ENCODE measurements at regions not wholly inside any gene's neighbourhood (a gene's known extent, or its start where the extent isn't known, plus 50 kb on each side); places are given as distances from the start of the nearest gene placed in this dataset.

GRCh38 chr3:177683586-177683985 lies 486.3 kb upstream of the TBL1XR1 start:
- Histone ChIP-seq H3K9me3 (ENCODE audit: insufficient read depth, low read depth) (no peaks in the 10 kb centered on the region; the same call in 1 of the 2 replicates), H3F3A (ENCODE audit: insufficient read depth, low read depth) (no peaks in the 10 kb centered on the region), H3K27me3 (ENCODE audit: insufficient read depth, low read depth) (no peaks in the 10 kb centered on the region), H4K20me1 (ENCODE audit: insufficient read depth) (no peaks in the 10 kb centered on the region), H3K9me2 (ENCODE audit: insufficient read depth) (no peaks in the 10 kb centered on the region), H3K4me3 (no peak overlapping the region), H3K4me1 (replicated peaks; ENCODE audit: insufficient read depth) (no peaks in the 10 kb centered on the region), H2AFZ (no peak overlapping the region), H3K79me2 (ENCODE audit: low read depth) (no peaks in the 10 kb centered on the region), H3K4me2 (no peak overlapping the region), H3K36me3 (ENCODE audit: low read depth) (no peaks in the 10 kb centered on the region), H3K27ac (no peak overlapping the region)
- no peak for TF ChIP-seq CTCF (conservative IDR thresholded peaks at IDR 0.05)
- TF ChIP-seq EZH2 (IDR thresholded peaks at IDR 0.05; ENCODE audit: low read depth), result no peak
- POLR2A ChIA-PET (ENCODE audit: unreplicated experiment), result no interaction called here
- intact Hi-C loops (cut with micrococcal nuclease; ENCODE audit: unreplicated experiment), result no loop called here
- CTCF ChIA-PET, result no interaction called here
- BruUV-seq (replicated peaks), result no TSS peak
- DNase-seq, result no peak

GRCh38 chr3:177686671-177687070 lies 489.4 kb upstream of the TBL1XR1 start:
- POLR2A ChIA-PET (ENCODE audit: unreplicated experiment), result no interaction called here
- BruUV-seq (replicated peaks), result no TSS peak
- intact Hi-C loops (cut with micrococcal nuclease; ENCODE audit: unreplicated experiment), result no loop called here

GRCh38 chr3:177687291-177687690 lies 490.0 kb upstream of the TBL1XR1 start:
- H3K4me1 ChIP-seq (replicated peaks; ENCODE audit: insufficient read depth), result no peaks in the 10 kb centered on the region
- no TSS peak for BruUV-seq (replicated peaks)
- H3K27me3 ChIP-seq (ENCODE audit: insufficient read depth, low read depth), result no peaks in the 10 kb centered on the region
- no peak overlapping the region for H3K4me2 ChIP-seq
- DNase-seq, result no peak
- H3K9me3 ChIP-seq (ENCODE audit: insufficient read depth, low read depth), result no peaks in the 10 kb centered on the region; the same call in 1 of the 2 replicates
- no peak for TF ChIP-seq CTCF (conservative IDR thresholded peaks at IDR 0.05)
- no peak for TF ChIP-seq EZH2 (IDR thresholded peaks at IDR 0.05; ENCODE audit: low read depth)
- no peak overlapping the region for H2AFZ ChIP-seq
- H3K27ac ChIP-seq, result no peak overlapping the region
- ChIA-PET CTCF (no interaction called here), POLR2A (ENCODE audit: unreplicated experiment) (no interaction called here)
- intact Hi-C loops (cut with micrococcal nuclease; ENCODE audit: unreplicated experiment), result no loop called here
- no peak overlapping the region for H3K4me3 ChIP-seq
- H3F3A ChIP-seq (ENCODE audit: insufficient read depth, low read depth), result no peaks in the 10 kb centered on the region
- H3K79me2 ChIP-seq (ENCODE audit: low read depth), result no peaks in the 10 kb centered on the region
- no peaks in the 10 kb centered on the region for H3K36me3 ChIP-seq (ENCODE audit: low read depth)
- H3K9me2 ChIP-seq (ENCODE audit: insufficient read depth), result no peaks in the 10 kb centered on the region
- no peaks in the 10 kb centered on the region for H4K20me1 ChIP-seq (ENCODE audit: insufficient read depth)

More at GRCh38 chr3:177686671-177687070, 489.4 kb upstream of the TBL1XR1 start:
- Histone ChIP-seq H3K4me1 (replicated peaks; ENCODE audit: insufficient read depth) (no peaks in the 10 kb centered on the region), H3K9me3 (ENCODE audit: insufficient read depth, low read depth) (no peaks in the 10 kb centered on the region; the same call in 1 of the 2 replicates), H3K27ac (no peak overlapping the region), H3K9me2 (ENCODE audit: insufficient read depth) (no peaks in the 10 kb centered on the region), H3K4me3 (no peak overlapping the region), H3K4me2 (no peak overlapping the region), H3K36me3 (ENCODE audit: low read depth) (no peaks in the 10 kb centered on the region), H2AFZ (no peak overlapping the region), H3K27me3 (ENCODE audit: insufficient read depth, low read depth) (no peaks in the 10 kb centered on the region), H3K79me2 (ENCODE audit: low read depth) (no peaks in the 10 kb centered on the region), H4K20me1 (ENCODE audit: insufficient read depth) (no peaks in the 10 kb centered on the region), H3F3A (ENCODE audit: insufficient read depth, low read depth) (no peaks in the 10 kb centered on the region)
- no peak for TF ChIP-seq EZH2 (IDR thresholded peaks at IDR 0.05; ENCODE audit: low read depth)
- TF ChIP-seq CTCF (conservative IDR thresholded peaks at IDR 0.05), result no peak
- DNase-seq, result no peak
- CTCF ChIA-PET, result no interaction called here

All from PC-9 (cell line).